SK-N-SH treated with all-trans-retinoic acid at 6 μM for 48 hours (cell line): ENCODE measurements at regions not wholly inside any gene's neighbourhood (a gene's known extent, or its start where the extent isn't known, plus 50 kb on each side); places are given as distances from the start of the nearest gene placed in this dataset.

ENCODE experiments used
- ATAC-seq: fragments of 200-7000 bp; cut with Tn5 transposase; 3 replicates; pipeline ENCODE4 v1.9.1; 2020; ENCODE audit warnings: mild to moderate bottlenecking, moderate library complexity
- ARNTL ChIP-seq: fragments of 450-650 bp; formaldehyde crosslinking; IDR thresholded peaks from 2 replicates; pipeline ENCODE4 v1.5.0; 2020; ENCODE audit warnings: low read depth, mild to moderate bottlenecking, moderate library complexity, borderline replicate concordance
- BACH2 ChIP-seq: fragments of 250-450 bp; sonication (Bioruptor Pico); IDR thresholded peaks from 2 replicates; pipeline ENCODE4 v1.9.0; 2021; ENCODE audit warnings: mild to moderate bottlenecking, borderline replicate concordance
- CSDC2 ChIP-seq: fragments of 250-450 bp; sonication (Bioruptor Pico); IDR thresholded peaks from 2 replicates; pipeline ENCODE4 v1.5.0; 2020; ENCODE audit warnings: mild to moderate bottlenecking, moderate library complexity
- ESRRG ChIP-seq: fragments of 250-450 bp; sonication (Bioruptor Pico); IDR thresholded peaks from 2 replicates; pipeline ENCODE4 v1.6.1; 2021; ENCODE audit warnings: mild to moderate bottlenecking
- GLIS3 ChIP-seq: fragments of 250-450 bp; sonication (Bioruptor Pico); IDR thresholded peaks from 2 replicates; pipeline ENCODE4 v1.5.0; 2020; ENCODE audit warnings: mild to moderate bottlenecking, moderate library complexity
- ISL1 ChIP-seq: fragments of 250-450 bp; sonication (Bioruptor Pico); IDR thresholded peaks from 2 replicates; pipeline ENCODE4 v2.1.2; 2022; ENCODE audit warnings: mild to moderate bottlenecking, moderate library complexity
- OSR1 ChIP-seq: fragments of 250-450 bp; sonication (Bioruptor Pico); IDR thresholded peaks from 2 replicates; pipeline ENCODE4 v1.8.0; 2022; ENCODE audit warnings: moderate library complexity, mild to moderate bottlenecking, inconsistent platforms
- PPARA ChIP-seq: fragments of 250-450 bp; sonication (Bioruptor Pico); IDR thresholded peaks from 2 replicates; pipeline ENCODE4 v1.5.0; 2020; ENCODE audit warnings: mild to moderate bottlenecking, borderline replicate concordance
- RARB ChIP-seq: fragments of 250-450 bp; sonication (Bioruptor Pico); IDR thresholded peaks from 2 replicates; pipeline ENCODE4 v1.8.0; 2021; ENCODE audit warnings: mild to moderate bottlenecking, moderate library complexity
- SNAI2 ChIP-seq: fragments of 250-450 bp; sonication (Bioruptor Pico); IDR thresholded peaks from 2 replicates; pipeline ENCODE4 v1.5.0; 2020; ENCODE audit warnings: mild to moderate bottlenecking, moderate library complexity
- TCF4 ChIP-seq: fragments of 250-450 bp; sonication (Bioruptor Pico); IDR thresholded peaks from 2 replicates; pipeline ENCODE4 v1.8.0; 2021; ENCODE audit warnings: mild to moderate bottlenecking, moderate library complexity, borderline replicate concordance
- TOX ChIP-seq: fragments of 250-450 bp; sonication (Bioruptor Pico); IDR thresholded peaks from 2 replicates; pipeline ENCODE4 v1.8.0; 2021; ENCODE audit warnings: mild to moderate bottlenecking, moderate library complexity, borderline replicate concordance
- ZC3H10 ChIP-seq: fragments of 250-450 bp; sonication (Bioruptor Pico); IDR thresholded peaks from 2 replicates; pipeline ENCODE4 v1.5.1; 2021; ENCODE audit warnings: mild to moderate bottlenecking, moderate library complexity
- ZFP3 ChIP-seq: fragments of 250-450 bp; sonication (Bioruptor Pico); IDR thresholded peaks from 2 replicates; pipeline ENCODE4 v1.5.0; 2020; ENCODE audit warnings: mild to moderate bottlenecking, moderate library complexity
- ZFP30 ChIP-seq: fragments of 450-650 bp; formaldehyde crosslinking; IDR thresholded peaks from 2 replicates; pipeline ENCODE4 v1.5.0; 2022; ENCODE audit warnings: mild to moderate bottlenecking, moderate library complexity
- ZNF70 ChIP-seq: fragments of 450-650 bp; formaldehyde crosslinking; IDR thresholded peaks from 2 replicates; pipeline ENCODE4 v1.5.0; 2020; ENCODE audit warnings: mild to moderate bottlenecking, moderate library complexity
- ZNF8 ChIP-seq: fragments of 450-650 bp; formaldehyde crosslinking; IDR thresholded peaks from 2 replicates; pipeline ENCODE4 v1.5.0; 2020; ENCODE audit warnings: mild to moderate bottlenecking, moderate library complexity
- TF ChIP-seq, protein P1 (sequence below): fragments of 250-450 bp; sonication (Bioruptor Pico); IDR thresholded peaks from 2 replicates; pipeline ENCODE4 v1.8.0; 2021; ENCODE audit warnings: low read depth, mild to moderate bottlenecking, moderate library complexity, borderline replicate concordance
- TF ChIP-seq, protein P2 (sequence below): fragments of 250-450 bp; sonication (Bioruptor Pico); IDR thresholded peaks from 2 replicates; pipeline ENCODE4 v1.5.1; 2020; ENCODE audit warnings: low read depth, mild to moderate bottlenecking, moderate library complexity
- TF ChIP-seq, protein P3 (sequence below): fragments of 250-450 bp; sonication (Bioruptor Pico); IDR thresholded peaks from 2 replicates; pipeline ENCODE4 v1.8.0; 2020; ENCODE audit warnings: mild to moderate bottlenecking, moderate library complexity, borderline replicate concordance
- TF ChIP-seq, protein P4 (sequence below): fragments of 250-450 bp; sonication (Bioruptor Pico); IDR thresholded peaks from 2 replicates; pipeline ENCODE4 v1.5.1; 2021; ENCODE audit warnings: mild to moderate bottlenecking, moderate library complexity

DNA sequence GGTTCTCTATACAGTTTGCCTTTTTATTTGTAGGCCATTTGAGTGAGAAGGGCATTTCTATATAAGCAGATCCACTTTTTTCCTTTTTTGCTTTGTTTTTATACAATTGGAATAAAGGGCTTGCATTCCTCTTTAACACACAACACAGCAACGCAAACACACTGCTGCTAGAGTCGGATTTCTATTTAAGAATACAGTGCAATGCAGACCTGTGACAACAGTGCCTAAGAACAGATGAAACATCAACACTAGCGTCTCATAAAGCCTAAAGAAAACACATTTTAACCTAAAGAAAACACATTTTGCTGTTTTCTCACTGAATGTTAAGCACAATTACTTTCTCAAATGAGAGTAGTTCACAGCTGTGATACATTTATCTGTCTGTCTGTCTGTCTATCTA lies 1141.1 kb downstream of the CDH11 start:
- no peak for ATAC-seq
- TF ChIP-seq SNAI2 (CRISPR knock-in tag) (no peak), ZFP30 (CRISPR knock-in tag) (no peak), GLIS3 (CRISPR knock-in tag) (no peak), ZNF70 (CRISPR knock-in tag) (no peak), ZC3H10 (no peak), ZFP3 (no peak), ISL1 (CRISPR knock-in tag) (no peak), TOX (CRISPR knock-in tag) (no peak), PPARA (no peak), BACH2 (CRISPR knock-in tag) (no peak)
- TF ChIP-seq, protein P1, sequence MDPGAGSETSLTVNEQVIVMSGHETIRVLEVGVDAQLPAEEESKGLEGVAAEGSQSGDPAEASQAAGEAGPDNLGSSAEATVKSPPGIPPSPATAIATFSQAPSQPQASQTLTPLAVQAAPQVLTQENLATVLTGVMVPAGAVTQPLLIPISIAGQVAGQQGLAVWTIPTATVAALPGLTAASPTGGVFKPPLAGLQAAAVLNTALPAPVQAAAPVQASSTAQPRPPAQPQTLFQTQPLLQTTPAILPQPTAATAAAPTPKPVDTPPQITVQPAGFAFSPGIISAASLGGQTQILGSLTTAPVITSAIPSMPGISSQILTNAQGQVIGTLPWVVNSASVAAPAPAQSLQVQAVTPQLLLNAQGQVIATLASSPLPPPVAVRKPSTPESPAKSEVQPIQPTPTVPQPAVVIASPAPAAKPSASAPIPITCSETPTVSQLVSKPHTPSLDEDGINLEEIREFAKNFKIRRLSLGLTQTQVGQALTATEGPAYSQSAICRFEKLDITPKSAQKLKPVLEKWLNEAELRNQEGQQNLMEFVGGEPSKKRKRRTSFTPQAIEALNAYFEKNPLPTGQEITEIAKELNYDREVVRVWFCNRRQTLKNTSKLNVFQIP (CRISPR knock-in tag), result no peak

DNA sequence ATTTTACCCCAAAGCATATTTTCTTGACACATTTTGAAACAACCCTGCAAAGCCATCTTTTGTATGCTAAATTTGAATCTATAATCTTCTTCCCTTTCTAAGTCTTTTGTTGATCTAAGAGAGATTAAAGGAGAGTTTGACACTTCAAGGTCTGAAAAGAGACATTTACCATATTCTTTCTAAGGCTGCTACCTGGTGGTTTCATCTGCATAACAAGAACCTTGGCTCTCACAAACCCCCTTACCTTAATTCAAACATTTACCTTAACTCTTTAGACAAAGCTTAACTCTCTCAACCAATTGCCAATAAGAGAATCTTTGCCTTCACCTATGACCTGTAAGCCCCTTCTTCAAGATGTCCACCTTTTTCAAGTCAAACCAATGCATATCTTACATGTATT lies 1143.6 kb downstream of the CDH11 start:
- ATAC-seq, result no peak
- TF ChIP-seq ISL1 (CRISPR knock-in tag), result no peak
- TF ChIP-seq PPARA, result no peak
- TF ChIP-seq, protein P2, sequence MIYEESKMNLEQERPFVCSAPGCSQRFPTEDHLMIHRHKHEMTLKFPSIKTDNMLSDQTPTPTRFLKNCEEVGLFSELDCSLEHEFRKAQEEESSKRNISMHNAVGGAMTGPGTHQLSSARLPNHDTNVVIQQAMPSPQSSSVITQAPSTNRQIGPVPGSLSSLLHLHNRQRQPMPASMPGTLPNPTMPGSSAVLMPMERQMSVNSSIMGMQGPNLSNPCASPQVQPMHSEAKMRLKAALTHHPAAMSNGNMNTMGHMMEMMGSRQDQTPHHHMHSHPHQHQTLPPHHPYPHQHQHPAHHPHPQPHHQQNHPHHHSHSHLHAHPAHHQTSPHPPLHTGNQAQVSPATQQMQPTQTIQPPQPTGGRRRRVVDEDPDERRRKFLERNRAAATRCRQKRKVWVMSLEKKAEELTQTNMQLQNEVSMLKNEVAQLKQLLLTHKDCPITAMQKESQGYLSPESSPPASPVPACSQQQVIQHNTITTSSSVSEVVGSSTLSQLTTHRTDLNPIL (CRISPR knock-in tag), result no peak
- TF ChIP-seq, protein P1 (CRISPR knock-in tag), result no peak
- TF ChIP-seq SNAI2 (CRISPR knock-in tag), result no peak
- TF ChIP-seq RARB (CRISPR knock-in tag), result no peak

DNA sequence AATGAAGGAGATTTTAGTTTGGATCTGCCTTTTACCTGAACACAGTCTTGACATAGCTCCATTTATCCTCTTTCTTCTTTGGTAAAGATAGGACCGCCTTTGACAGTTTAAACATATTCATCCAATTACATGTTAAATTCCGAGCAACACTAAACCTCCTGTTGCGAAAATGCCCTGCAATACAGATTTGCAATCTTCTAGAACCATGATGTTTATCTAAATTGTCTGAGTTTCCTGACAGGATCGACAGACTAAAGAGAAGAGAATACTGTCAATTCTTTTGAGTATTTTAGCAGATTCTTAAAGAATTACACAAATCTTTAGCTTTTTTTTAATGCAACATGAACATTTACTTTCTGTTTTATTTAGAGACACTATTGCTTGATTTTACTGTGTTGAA lies 1145.5 kb downstream of the CDH11 start:
- TF ChIP-seq RARB (CRISPR knock-in tag), result no peak
- no peak for TF ChIP-seq CSDC2 (CRISPR knock-in tag)
- no peak for TF ChIP-seq ZNF70 (CRISPR knock-in tag)
- TF ChIP-seq GLIS3 (CRISPR knock-in tag), result no peak
- no peak for TF ChIP-seq PPARA
- no peak for TF ChIP-seq TCF4 (CRISPR knock-in tag)
- no peak for TF ChIP-seq BACH2 (CRISPR knock-in tag)
- no peak for TF ChIP-seq ARNTL
- no peak for TF ChIP-seq ESRRG
- TF ChIP-seq ZNF8 (CRISPR knock-in tag), result no peak
- TF ChIP-seq, protein P3, sequence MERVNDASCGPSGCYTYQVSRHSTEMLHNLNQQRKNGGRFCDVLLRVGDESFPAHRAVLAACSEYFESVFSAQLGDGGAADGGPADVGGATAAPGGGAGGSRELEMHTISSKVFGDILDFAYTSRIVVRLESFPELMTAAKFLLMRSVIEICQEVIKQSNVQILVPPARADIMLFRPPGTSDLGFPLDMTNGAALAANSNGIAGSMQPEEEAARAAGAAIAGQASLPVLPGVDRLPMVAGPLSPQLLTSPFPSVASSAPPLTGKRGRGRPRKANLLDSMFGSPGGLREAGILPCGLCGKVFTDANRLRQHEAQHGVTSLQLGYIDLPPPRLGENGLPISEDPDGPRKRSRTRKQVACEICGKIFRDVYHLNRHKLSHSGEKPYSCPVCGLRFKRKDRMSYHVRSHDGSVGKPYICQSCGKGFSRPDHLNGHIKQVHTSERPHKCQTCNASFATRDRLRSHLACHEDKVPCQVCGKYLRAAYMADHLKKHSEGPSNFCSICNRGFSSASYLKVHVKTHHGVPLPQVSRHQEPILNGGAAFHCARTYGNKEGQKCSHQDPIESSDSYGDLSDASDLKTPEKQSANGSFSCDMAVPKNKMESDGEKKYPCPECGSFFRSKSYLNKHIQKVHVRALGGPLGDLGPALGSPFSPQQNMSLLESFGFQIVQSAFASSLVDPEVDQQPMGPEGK (CRISPR knock-in tag), result no peak
- no peak for TF ChIP-seq ZC3H10
- no peak for TF ChIP-seq TOX (CRISPR knock-in tag)
- TF ChIP-seq, protein P4, sequence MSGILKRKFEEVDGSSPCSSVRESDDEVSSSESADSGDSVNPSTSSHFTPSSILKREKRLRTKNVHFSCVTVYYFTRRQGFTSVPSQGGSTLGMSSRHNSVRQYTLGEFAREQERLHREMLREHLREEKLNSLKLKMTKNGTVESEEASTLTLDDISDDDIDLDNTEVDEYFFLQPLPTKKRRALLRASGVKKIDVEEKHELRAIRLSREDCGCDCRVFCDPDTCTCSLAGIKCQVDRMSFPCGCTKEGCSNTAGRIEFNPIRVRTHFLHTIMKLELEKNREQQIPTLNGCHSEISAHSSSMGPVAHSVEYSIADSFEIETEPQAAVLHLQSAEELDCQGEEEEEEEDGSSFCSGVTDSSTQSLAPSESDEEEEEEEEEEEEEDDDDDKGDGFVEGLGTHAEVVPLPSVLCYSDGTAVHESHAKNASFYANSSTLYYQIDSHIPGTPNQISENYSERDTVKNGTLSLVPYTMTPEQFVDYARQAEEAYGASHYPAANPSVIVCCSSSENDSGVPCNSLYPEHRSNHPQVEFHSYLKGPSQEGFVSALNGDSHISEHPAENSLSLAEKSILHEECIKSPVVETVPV (CRISPR knock-in tag), result no peak
- TF ChIP-seq OSR1, result no peak
- no peak for TF ChIP-seq ISL1 (CRISPR knock-in tag)
- no peak for ATAC-seq

DNA sequence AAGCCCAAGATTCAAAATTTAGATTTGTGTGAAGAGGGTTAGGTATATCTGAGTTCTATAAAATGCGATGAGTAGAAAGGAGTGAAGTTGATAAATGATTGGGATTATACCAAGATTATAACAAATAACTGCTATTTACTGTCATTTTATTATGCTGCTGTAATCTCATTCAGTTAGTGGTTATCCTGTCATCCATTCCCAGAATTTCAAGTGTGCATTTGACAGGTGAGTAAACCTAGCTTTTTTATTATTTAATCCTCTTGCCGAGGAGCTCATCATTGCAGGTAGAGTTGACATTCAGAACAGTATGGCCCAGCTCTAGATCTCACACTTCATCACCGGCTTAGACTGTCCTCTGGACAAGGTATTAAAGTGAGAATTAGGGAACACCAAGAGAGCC lies 1146.2 kb downstream of the CDH11 start:
- no peak for TF ChIP-seq TCF4 (CRISPR knock-in tag)
- TF ChIP-seq TOX (CRISPR knock-in tag), result no peak
- ATAC-seq, result no peak
